Right lobe of liver (tissue), 6 donors: ENCODE measurements at regions not wholly inside any gene's neighbourhood (a gene's known extent, or its start where the extent isn't known, plus 50 kb on each side); places are given as distances from the start of the nearest gene placed in this dataset.

Experiments
- ATAC-seq, 4 donors: fragments of 200-7000 bp; cut with Tn5 transposase; one replicate each; pipeline ENCODE4 v1.9.1; 2020; ENCODE audit warnings: mild to moderate bottlenecking in 4 of 4, moderate library complexity in 4 of 4
- DNase-seq, 3 donors: peaks; one replicate each; pipeline ENCODE4 v3.0.0-alpha.2; 2020
- H3K27ac ChIP-seq, 3 donors: fragments of 200-600 bp; one replicate each; pipeline ENCODE4 v1.8.0; 2022
- H3K27me3 ChIP-seq, 2 donors: fragments of 200-600 bp; one replicate each; pipeline ENCODE4 v1.8.0; 2022
- H3K36me3 ChIP-seq, 4 donors: fragments of 200-600 bp; sonication (generic) in 1 of 4; one replicate each; pipeline versions ENCODE4 v1.5.1 to v1.8.0; 2017 to 2022; ENCODE audit warnings: control low read depth in 1 of 4
- H3K4me1 ChIP-seq, 4 donors: fragments of 200-600 bp; sonication (generic) in 1 of 4; one replicate each; pipeline versions ENCODE4 v1.5.1 to v1.8.0; 2017 to 2022; ENCODE audit warnings: control low read depth in 1 of 4
- H3K4me3 ChIP-seq, 3 donors: fragments of 200-600 bp; one replicate each; pipeline ENCODE4 v1.8.0; 2022
- H3K9me3 ChIP-seq, 4 donors: fragments of 200-600 bp; sonication (generic) in 1 of 4; one replicate each; pipeline versions ENCODE4 v1.5.1 to v1.8.0; 2017 to 2022; ENCODE audit warnings: control low read depth in 1 of 4
- POLR2A ChIP-seq: fragments of 450-650 bp; IDR thresholded peaks from one replicate; pipeline ENCODE4 v1.6.1; 2017; ENCODE audit warnings: antibody characterized with exemption, mild to moderate bottlenecking
- WGBS: methylation state at CpG from one replicate; pipeline ENCODE4 v1.1.6; 2018; ENCODE audit warnings: low coverage, low lambda C conversion rate; ENCODE audit not compliant: insufficient coverage; ENCODE audit errors: missing lambda C conversion rate; 5-methylcytosine and 5-hydroxymethylcytosine counted together
- intact Hi-C, 2 donors: fragments of 100-400 bp; cut with DNase I; formaldehyde crosslinking; loops; one replicate each; pipeline versions ENCODE4 v1.11.2 to v1.14.1; 2022
- TF ChIP-seq, protein P1 (sequence below), 4 donors: fragments of 200-600 bp in 3 of 4; fragments of 450-650 bp in 1 of 4; IDR thresholded peaks; one replicate each; pipeline versions ENCODE4 v1.5.1 to v1.8.0; 2016 to 2022; ENCODE audit warnings: antibody characterized with exemption in 4 of 4, mild to moderate bottlenecking in 2 of 4
- donor health status: DM: no; HTN: yes; CAD: no.
- donor health status: DM: no; HTN: no; CAD: no.
- donor health status: DM: no; HTN: no; CAD: no.
- donor health status: DM: no; HTN: yes; CAD: no.
- donor health status: DM: no; HTN: yes; CAD: no.

GRCh38 chr2:146652311-146652710 is 1192.5 kb upstream of the ACVR2A start:
- no peak overlapping the region for H3K27ac ChIP-seq
- H3K9me3 ChIP-seq, result no peaks in the 10 kb centered on the region
- 38% methylated on average over 2 of the region's 2 CpGs for WGBS
- no peak for DNase-seq
- TF ChIP-seq POLR2A, result no peak
- TF ChIP-seq, protein P1, sequence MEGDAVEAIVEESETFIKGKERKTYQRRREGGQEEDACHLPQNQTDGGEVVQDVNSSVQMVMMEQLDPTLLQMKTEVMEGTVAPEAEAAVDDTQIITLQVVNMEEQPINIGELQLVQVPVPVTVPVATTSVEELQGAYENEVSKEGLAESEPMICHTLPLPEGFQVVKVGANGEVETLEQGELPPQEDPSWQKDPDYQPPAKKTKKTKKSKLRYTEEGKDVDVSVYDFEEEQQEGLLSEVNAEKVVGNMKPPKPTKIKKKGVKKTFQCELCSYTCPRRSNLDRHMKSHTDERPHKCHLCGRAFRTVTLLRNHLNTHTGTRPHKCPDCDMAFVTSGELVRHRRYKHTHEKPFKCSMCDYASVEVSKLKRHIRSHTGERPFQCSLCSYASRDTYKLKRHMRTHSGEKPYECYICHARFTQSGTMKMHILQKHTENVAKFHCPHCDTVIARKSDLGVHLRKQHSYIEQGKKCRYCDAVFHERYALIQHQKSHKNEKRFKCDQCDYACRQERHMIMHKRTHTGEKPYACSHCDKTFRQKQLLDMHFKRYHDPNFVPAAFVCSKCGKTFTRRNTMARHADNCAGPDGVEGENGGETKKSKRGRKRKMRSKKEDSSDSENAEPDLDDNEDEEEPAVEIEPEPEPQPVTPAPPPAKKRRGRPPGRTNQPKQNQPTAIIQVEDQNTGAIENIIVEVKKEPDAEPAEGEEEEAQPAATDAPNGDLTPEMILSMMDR (IDR thresholded peaks at IDR 0.05), result no peak
- no peak for ATAC-seq
- H3K4me1 ChIP-seq, result no peaks in the 10 kb centered on the region
- no peaks in the 10 kb centered on the region for H3K27me3 ChIP-seq
- no peaks in the 10 kb centered on the region for H3K36me3 ChIP-seq
- H3K4me3 ChIP-seq, result no peak overlapping the region
- intact Hi-C loops, result no loop called here

- intact Hi-C loops, result no loop called here
- Histone ChIP-seq H3K9me3 (no peaks in the 10 kb centered on the region), H3K36me3 (no peaks in the 10 kb centered on the region), H3K27ac (no peak overlapping the region), H3K4me1 (no peaks in the 10 kb centered on the region), H3K4me3 (no peak overlapping the region), H3K27me3 (no peaks in the 10 kb centered on the region)
- ATAC-seq (no peak), DNase-seq (no peak)
- 30% methylated on average over 3 of the region's 3 CpGs for WGBS
- TF ChIP-seq, protein P1 (IDR thresholded peaks at IDR 0.05), result no peak
- TF ChIP-seq POLR2A, result no peak
Measured at GRCh38 chr2:146651361-146651760, 1193.5 kb upstream of the ACVR2A start.

GRCh38 chr2:146642066-146642465 is 1202.8 kb upstream of the ACVR2A start:
- intact Hi-C loops, result no loop called here
- Histone ChIP-seq H3K27me3 (no peaks in the 10 kb centered on the region), H3K4me1 (no peaks in the 10 kb centered on the region), H3K36me3 (no peaks in the 10 kb centered on the region), H3K9me3 (no peaks in the 10 kb centered on the region), H3K4me3 (no peak overlapping the region), H3K27ac (no peak overlapping the region)
- TF ChIP-seq, protein P1 (IDR thresholded peaks at IDR 0.05), result no peak
- no peak for TF ChIP-seq POLR2A
- 66% methylated on average over 3 of the region's 4 CpGs for WGBS
- DNase-seq (no peak), ATAC-seq (no peak)

DNA sequence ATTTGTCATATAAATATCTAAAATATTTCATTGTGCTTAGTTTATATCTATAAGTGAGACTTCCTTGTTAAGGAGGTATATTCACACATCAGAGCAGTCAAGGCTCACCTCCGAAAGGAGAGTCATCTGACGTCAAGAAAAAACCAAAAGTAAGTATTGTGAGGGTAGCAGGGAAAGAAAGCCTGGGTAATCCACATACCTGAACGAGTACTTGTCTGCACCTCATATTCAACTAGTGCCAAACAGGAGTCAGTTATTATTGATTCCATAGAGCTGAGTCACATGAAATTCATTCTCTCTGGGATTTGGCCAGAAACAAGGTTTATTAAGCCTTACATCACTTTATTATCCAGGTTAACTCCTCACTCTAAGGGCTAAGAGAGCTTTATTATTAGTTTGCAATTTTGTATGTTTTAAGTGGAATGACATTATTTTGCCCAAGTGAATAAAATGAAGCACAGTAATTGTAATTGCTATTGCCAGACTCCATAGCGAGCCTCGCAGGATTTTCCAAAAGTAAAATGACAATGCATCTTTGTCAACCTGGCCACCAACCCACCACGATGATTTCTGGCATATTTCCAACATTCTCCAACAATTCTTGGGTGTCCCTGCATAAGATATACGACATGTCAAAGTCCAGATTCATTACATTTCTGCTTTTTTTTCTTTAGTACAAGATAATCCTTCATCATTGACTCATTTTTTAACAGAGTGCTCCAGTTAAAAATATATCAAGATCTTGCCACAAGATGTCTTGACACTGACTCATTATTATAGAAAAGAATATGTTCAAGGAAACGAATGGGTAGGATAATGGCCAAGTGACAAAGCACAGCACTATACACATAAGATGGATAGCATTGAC is 1210.4 kb upstream of the ACVR2A start:
- intact Hi-C loops, result no loop called here
- Histone ChIP-seq H3K27me3 (no peaks in the 10 kb centered on the region), H3K9me3 (no peaks in the 10 kb centered on the region), H3K36me3 (no peaks in the 10 kb centered on the region), H3K4me3 (no peak overlapping the region), H3K27ac (no peak overlapping the region), H3K4me1 (no peaks in the 10 kb centered on the region)
- DNase-seq (no peak), ATAC-seq (no peak)
- WGBS, result 57% methylated on average over 8 of the region's 8 CpGs
- TF ChIP-seq, protein P1 (IDR thresholded peaks at IDR 0.05), result no peak
- no peak for TF ChIP-seq POLR2A
